Body of pancreas (tissue), 4 donors: ENCODE measurements at regions not wholly inside any gene's neighbourhood (a gene's known extent, or its start where the extent isn't known, plus 50 kb on each side); places are given as distances from the start of the nearest gene placed in this dataset.

Experiments used
- POLR2A ChIP-seq, 3 donors: fragments of 450-650 bp; IDR thresholded peaks; one replicate each; pipeline ENCODE4 v1.6.1; 2016; ENCODE audit warnings: antibody characterized with exemption in 3 of 3, mild to moderate bottlenecking in 2 of 3
- TF ChIP-seq, protein P1 (sequence below), 7 experiments: fragments of 450-650 bp in 4 of 7; fragments of 200-600 bp in 3 of 7; sonication (generic) in 3 of 7; IDR thresholded peaks; one replicate each; pipeline ENCODE4 v1.5.1; 2016 to 2019; ENCODE audit warnings: antibody characterized with exemption in 7 of 7

DNA sequence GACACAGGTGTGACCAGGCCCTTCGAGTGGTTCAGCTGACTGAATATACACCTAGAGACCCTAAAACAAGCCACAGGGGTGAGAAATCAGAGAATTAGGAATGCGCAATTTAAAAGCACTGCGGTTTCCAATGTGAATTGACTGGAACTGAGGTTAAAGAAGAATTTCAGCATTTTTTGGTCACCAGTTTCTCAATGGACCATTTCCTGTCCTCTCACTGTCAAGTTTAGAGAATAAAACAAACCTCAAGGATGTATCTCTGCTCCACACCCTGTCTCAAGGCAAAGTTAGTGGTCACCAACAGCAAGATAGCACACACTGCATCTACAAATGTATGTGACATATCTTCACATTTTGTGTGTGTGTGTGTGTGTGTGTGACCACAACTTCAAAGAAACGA lies 143.8 kb upstream of the MAP3K1 start:
- TF ChIP-seq, protein P1, sequence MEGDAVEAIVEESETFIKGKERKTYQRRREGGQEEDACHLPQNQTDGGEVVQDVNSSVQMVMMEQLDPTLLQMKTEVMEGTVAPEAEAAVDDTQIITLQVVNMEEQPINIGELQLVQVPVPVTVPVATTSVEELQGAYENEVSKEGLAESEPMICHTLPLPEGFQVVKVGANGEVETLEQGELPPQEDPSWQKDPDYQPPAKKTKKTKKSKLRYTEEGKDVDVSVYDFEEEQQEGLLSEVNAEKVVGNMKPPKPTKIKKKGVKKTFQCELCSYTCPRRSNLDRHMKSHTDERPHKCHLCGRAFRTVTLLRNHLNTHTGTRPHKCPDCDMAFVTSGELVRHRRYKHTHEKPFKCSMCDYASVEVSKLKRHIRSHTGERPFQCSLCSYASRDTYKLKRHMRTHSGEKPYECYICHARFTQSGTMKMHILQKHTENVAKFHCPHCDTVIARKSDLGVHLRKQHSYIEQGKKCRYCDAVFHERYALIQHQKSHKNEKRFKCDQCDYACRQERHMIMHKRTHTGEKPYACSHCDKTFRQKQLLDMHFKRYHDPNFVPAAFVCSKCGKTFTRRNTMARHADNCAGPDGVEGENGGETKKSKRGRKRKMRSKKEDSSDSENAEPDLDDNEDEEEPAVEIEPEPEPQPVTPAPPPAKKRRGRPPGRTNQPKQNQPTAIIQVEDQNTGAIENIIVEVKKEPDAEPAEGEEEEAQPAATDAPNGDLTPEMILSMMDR (IDR thresholded peaks at IDR 0.05): no peak
- peak in 1 of 3 donors; percentile 8 for TF ChIP-seq POLR2A (IDR thresholded peaks at IDR 0.05)
